ENCODE measurements at regions not wholly inside any gene's neighbourhood (a gene's known extent, or its start where the extent isn't known, plus 50 kb on each side); places are given as distances from the start of the nearest gene placed in this dataset.

DNA sequence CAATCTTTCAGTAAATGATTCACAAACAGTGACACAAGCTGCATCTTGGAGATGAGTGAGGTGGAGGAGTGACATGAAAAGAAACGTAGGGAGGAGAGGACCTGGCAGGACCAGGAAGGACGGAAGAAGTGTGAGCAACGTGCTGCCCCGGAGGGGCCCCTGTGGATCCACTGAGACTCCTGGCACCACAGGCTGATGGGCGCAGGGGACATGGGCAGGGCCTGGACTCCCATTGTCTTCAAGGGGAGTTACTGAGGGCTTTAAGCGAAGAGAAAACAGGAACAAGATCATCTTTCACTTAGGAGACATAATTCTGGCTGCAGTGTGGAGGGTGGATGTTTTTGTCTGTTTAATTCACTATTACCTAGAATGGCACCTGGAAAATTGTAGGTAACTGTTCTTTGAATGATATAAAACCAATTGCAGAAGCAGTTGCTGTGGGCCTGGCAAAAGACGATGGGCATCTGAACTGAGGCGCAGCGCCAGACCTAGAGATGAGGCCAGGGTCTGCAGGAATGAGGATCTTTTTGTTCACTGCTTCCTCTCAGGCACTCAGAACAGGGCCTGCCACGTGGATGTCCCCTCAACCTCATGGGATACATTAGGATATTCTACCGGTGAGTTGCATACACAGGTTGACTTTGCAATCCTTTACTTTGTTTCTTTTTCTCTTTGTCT, 156.4 kb downstream of the TMEM18 start:
- H3K27me3 ChIP-seq (replicated peaks in 1 of 2; ENCODE audit: control insufficient read depth in 2 of 2, extremely low read depth in 1 of 2, insufficient read depth in 2 of 2, low read length in 1 of 2): peaks cover 0 to 27% of the 10 kb centered on the region in 2 experiments
- Mint-ChIP-seq H3K36me3 (no peaks in the 10 kb centered on the region), H3K27me3 (peaks cover 14 to 24% of the 10 kb centered on the region in 2 donors), H3K4me3 (no peak overlapping the region), H3K4me1 (no peaks in the 10 kb centered on the region), H3K9me3 (no peaks in the 10 kb centered on the region), H3K27ac (no peak overlapping the region)
- H3K4me1 ChIP-seq (ENCODE audit: control insufficient read depth in 1 of 2, extremely low read depth in 1 of 2, insufficient read depth in 2 of 2, low read length in 2 of 2): no peaks in the 10 kb centered on the region
- ATAC-seq (replicated peaks in 1 of 4): no peak
- no peaks in the 10 kb centered on the region for H3K36me3 ChIP-seq (ENCODE audit: control insufficient read depth in 2 of 2, extremely low read depth in 1 of 2, insufficient read depth in 1 of 2, low read length in 1 of 2)
- POLR2A ChIA-PET: no interaction called here
- WGBS (ENCODE audit: insufficient coverage): 79% methylated on average over 10 of the region's 11 CpGs
- H3K27ac ChIP-seq (ENCODE audit: low read length): no peak overlapping the region
- no peak for DNase-seq
- H3K9me3 ChIP-seq: no peaks in the 10 kb centered on the region
- CTCF ChIA-PET: no interaction called here
- H3K4me3 ChIP-seq (ENCODE audit: control insufficient read depth in 1 of 2, extremely low read depth in 1 of 2, low read length in 1 of 2): no peak overlapping the region

DNA sequence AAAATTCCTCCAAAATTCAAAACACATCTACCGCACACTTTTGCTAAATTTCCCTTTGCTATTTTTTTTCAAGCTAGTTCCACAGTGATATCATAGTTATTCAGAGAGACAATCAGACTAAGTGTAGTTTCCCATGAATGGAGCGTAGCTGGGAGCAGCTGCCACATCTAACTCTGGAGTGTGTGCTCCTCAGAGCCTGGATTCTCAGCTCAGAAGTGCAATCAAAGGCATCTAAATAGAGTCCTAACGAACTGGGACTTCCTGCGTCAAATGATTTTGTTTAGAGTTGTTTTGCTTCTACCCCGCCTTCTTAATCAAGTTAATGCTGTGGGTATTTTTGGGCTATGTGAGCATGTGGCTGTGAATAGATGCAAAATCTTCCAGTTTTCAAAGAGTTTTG, 160.3 kb downstream of the TMEM18 start:
- Histone ChIP-seq H3K4me3 (ENCODE audit: control insufficient read depth in 1 of 2, extremely low read depth in 1 of 2, low read length in 1 of 2) (no peak overlapping the region), H3K36me3 (ENCODE audit: control insufficient read depth in 2 of 2, extremely low read depth in 1 of 2, insufficient read depth in 1 of 2, low read length in 1 of 2) (no peaks in the 10 kb centered on the region), H3K9me3 (no peaks in the 10 kb centered on the region), H3K27ac (ENCODE audit: low read length) (no peak overlapping the region), H3K4me1 (ENCODE audit: control insufficient read depth in 1 of 2, extremely low read depth in 1 of 2, insufficient read depth in 2 of 2, low read length in 2 of 2) (no peaks in the 10 kb centered on the region), H3K27me3 (replicated peaks in 1 of 2; ENCODE audit: control insufficient read depth in 2 of 2, extremely low read depth in 1 of 2, insufficient read depth in 2 of 2, low read length in 1 of 2) (no peaks in the 10 kb centered on the region)
- Mint-ChIP-seq H3K4me1 (no peaks in the 10 kb centered on the region), H3K9me3 (no peaks in the 10 kb centered on the region), H3K4me3 (no peak overlapping the region), H3K27me3 (peaks cover 7 to 11% of the 10 kb centered on the region in 2 donors), H3K27ac (no peak overlapping the region), H3K36me3 (no peaks in the 10 kb centered on the region)
- ChIA-PET CTCF (no interaction called here), POLR2A (no interaction called here)
- DNase-seq (no peak), ATAC-seq (replicated peaks in 1 of 4) (no peak)
- WGBS (ENCODE audit: insufficient coverage): 84% methylated on average over 3 of the region's 5 CpGs

DNA sequence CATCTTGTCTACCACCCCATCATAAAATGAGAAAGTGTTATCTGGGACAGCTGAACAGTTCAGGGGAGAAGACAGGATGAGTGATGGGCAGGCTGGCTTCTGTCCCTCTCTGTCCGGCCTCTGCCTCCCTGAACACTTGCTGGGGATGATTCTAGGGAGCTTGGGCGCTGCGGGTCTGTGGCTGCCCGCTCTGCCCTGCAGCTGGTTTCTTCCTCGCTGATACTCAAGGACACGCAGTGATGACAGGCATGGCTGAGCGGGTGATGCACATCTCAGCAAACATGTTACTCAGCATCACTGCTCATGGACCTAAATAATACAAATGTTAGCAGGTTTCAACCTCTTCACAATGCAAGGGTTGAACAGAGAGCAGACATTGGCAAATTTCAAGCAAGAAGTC, 161.1 kb downstream of the TMEM18 start:
- Mint-ChIP-seq H3K27me3 (peaks cover 7% of the 10 kb centered on the region in 2 donors), H3K4me1 (no peaks in the 10 kb centered on the region), H3K4me3 (no peak overlapping the region), H3K27ac (no peak overlapping the region), H3K9me3 (no peaks in the 10 kb centered on the region), H3K36me3 (no peaks in the 10 kb centered on the region)
- ChIA-PET POLR2A (no interaction called here), CTCF (no interaction called here)
- DNase-seq (no peak), ATAC-seq (replicated peaks in 1 of 4) (no peak)
- Histone ChIP-seq H3K36me3 (ENCODE audit: control insufficient read depth in 2 of 2, extremely low read depth in 1 of 2, insufficient read depth in 1 of 2, low read length in 1 of 2) (no peaks in the 10 kb centered on the region), H3K4me3 (ENCODE audit: control insufficient read depth in 1 of 2, extremely low read depth in 1 of 2, low read length in 1 of 2) (no peak overlapping the region), H3K4me1 (ENCODE audit: control insufficient read depth in 1 of 2, extremely low read depth in 1 of 2, insufficient read depth in 2 of 2, low read length in 2 of 2) (no peaks in the 10 kb centered on the region), H3K27ac (ENCODE audit: low read length) (no peak overlapping the region), H3K9me3 (no peaks in the 10 kb centered on the region), H3K27me3 (replicated peaks in 1 of 2; ENCODE audit: control insufficient read depth in 2 of 2, extremely low read depth in 1 of 2, insufficient read depth in 2 of 2, low read length in 1 of 2) (no peaks in the 10 kb centered on the region)
- 89% methylated on average over 4 of the region's 7 CpGs for WGBS (ENCODE audit: insufficient coverage)

DNA sequence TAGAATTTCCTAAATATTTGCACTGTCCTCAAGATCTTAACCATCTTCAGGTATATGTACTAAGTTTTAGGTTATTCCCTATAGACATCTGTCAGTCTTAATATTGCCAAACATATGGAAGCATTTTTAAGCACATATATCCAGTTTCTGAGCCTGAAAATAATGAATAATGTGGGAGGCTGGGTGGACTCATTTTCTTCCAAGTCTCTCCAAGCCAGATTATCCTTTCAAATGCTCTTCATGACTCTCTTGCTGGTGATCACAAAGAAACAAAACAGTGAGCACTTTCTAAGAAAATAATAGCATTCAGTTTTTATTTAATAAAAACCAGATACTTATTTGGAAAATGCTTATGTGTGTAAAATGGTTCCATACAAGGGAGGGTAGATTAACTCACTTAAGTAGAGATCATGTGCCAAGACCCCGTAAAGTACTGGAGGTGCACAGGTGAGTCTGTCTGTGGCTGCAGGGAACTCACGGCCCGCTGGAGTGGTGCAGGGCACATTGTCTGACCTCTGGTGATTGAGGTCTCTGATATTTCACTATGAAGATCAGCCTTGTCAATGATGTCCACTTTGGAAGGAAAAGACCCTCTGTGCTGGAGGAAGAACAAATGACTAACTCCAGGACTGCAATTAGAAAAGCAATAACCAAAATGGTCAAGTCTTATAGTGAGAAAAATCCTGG, 161.6 kb downstream of the TMEM18 start:
- 100% methylated on average over 3 of the region's 3 CpGs for WGBS (ENCODE audit: insufficient coverage)
- H3K4me3 ChIP-seq (ENCODE audit: control insufficient read depth in 1 of 2, extremely low read depth in 1 of 2, low read length in 1 of 2): no peak overlapping the region
- CTCF ChIA-PET: no interaction called here
- no peaks in the 10 kb centered on the region for H3K36me3 Mint-ChIP-seq
- POLR2A ChIA-PET: no interaction called here
- H3K27me3 Mint-ChIP-seq: peaks cover 7% of the 10 kb centered on the region in 2 donors
- no peak overlapping the region for H3K27ac ChIP-seq (ENCODE audit: low read length)
- H3K4me3 Mint-ChIP-seq: no peak overlapping the region
- H3K36me3 ChIP-seq (ENCODE audit: control insufficient read depth in 2 of 2, extremely low read depth in 1 of 2, insufficient read depth in 1 of 2, low read length in 1 of 2): no peaks in the 10 kb centered on the region
- no peak for DNase-seq
- H3K4me1 Mint-ChIP-seq: no peaks in the 10 kb centered on the region
- H3K4me1 ChIP-seq (ENCODE audit: control insufficient read depth in 1 of 2, extremely low read depth in 1 of 2, insufficient read depth in 2 of 2, low read length in 2 of 2): no peaks in the 10 kb centered on the region
- peaks cover 0 to 4% (median 0%) of the 10 kb centered on the region in 3 donors for H3K9me3 Mint-ChIP-seq
- no peaks in the 10 kb centered on the region for H3K27me3 ChIP-seq (replicated peaks in 1 of 2; ENCODE audit: control insufficient read depth in 2 of 2, extremely low read depth in 1 of 2, insufficient read depth in 2 of 2, low read length in 1 of 2)
- H3K27ac Mint-ChIP-seq: no peak overlapping the region
- H3K9me3 ChIP-seq: no peaks in the 10 kb centered on the region
- no peak for ATAC-seq (replicated peaks in 1 of 4)

DNA sequence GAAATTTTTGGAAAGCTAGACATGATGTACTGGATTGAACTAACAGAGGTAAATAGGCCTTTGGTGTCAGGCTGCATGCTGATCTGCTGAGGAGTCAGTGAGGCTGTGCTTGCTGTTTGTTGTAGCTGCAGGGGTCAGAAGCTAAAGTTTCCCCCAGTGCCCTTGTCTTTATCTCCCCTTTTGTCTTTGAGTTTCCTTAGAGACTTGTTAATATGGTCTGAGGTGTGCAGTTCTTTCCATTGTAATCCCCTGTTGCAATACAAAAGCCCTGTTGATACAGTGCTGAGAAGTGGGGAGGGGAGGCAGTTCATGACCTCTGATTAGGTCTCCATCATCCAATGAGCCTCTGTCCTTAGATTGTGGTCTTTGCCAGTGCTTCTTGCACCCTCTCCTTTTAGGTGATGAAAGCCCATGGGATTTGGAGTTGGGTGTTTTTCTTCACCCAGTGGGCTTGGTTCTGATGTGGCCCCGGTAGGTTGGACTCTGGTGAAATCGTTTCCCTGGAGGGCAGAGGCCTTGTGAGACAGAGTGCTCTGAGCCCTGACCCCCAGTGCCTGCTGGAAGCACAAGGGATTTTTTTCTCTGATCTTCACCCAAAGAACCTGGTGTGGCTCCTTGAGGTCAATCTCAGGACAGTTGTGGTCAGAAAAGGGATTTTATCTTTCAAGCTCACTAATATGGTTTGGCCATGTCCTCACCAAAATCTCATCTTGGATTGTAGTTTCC, 163.1 kb downstream of the TMEM18 start:
- H3K27me3 Mint-ChIP-seq: peaks cover 7% of the 10 kb centered on the region in 2 donors
- H3K9me3 Mint-ChIP-seq: peaks cover 0 to 4% (median 0%) of the 10 kb centered on the region in 3 donors
- WGBS (ENCODE audit: insufficient coverage): 80% methylated on average over 2 of the region's 2 CpGs
- no peaks in the 10 kb centered on the region for H3K4me1 Mint-ChIP-seq
- Histone ChIP-seq H3K9me3 (no peaks in the 10 kb centered on the region), H3K36me3 (ENCODE audit: control insufficient read depth in 2 of 2, extremely low read depth in 1 of 2, insufficient read depth in 1 of 2, low read length in 1 of 2) (no peaks in the 10 kb centered on the region), H3K4me1 (ENCODE audit: control insufficient read depth in 1 of 2, extremely low read depth in 1 of 2, insufficient read depth in 2 of 2, low read length in 2 of 2) (no peaks in the 10 kb centered on the region), H3K27ac (ENCODE audit: low read length) (no peak overlapping the region), H3K27me3 (replicated peaks in 1 of 2; ENCODE audit: control insufficient read depth in 2 of 2, extremely low read depth in 1 of 2, insufficient read depth in 2 of 2, low read length in 1 of 2) (no peaks in the 10 kb centered on the region), H3K4me3 (ENCODE audit: control insufficient read depth in 1 of 2, extremely low read depth in 1 of 2, low read length in 1 of 2) (no peak overlapping the region)
- H3K36me3 Mint-ChIP-seq: no peaks in the 10 kb centered on the region
- ChIA-PET POLR2A (interaction anchor here in 1 of 2 donors (0.6 kb wide), 1 partner anchor 418 kb away, joined by 4 read pairs; no protein-coding TSS in a partner anchor), CTCF (no interaction called here)
- no peak overlapping the region for H3K27ac Mint-ChIP-seq
- no peak overlapping the region for H3K4me3 Mint-ChIP-seq
- no peak for DNase-seq
- no peak for ATAC-seq (replicated peaks in 1 of 4)

DNA sequence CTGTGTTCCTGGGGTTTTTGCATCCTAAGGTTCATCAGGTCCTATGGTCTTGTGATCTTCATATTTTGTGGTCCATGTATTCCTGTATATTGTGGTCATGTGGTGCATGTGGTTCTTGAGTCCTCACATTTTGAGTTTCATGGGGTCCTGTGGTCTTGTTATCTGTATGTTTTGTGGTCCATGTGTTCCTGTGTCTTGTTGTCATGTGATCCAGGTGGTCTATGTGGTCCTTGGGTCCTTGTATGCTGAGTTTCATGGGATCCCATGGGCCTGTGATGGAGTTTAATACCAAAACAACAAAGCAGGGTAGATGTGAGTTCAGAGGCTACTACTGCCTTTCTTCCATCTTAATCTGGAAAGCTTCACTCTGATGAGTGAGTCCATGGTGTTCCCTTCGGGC, 166.4 kb downstream of the TMEM18 start:
- H3K4me1 Mint-ChIP-seq: no peaks in the 10 kb centered on the region
- CTCF ChIA-PET: no interaction called here

More for the DNA sequence above, 166.4 kb downstream of the TMEM18 start:
- POLR2A ChIA-PET: no interaction called here
- DNase-seq: no peak
- no peak overlapping the region for H3K4me3 Mint-ChIP-seq
- no peaks in the 10 kb centered on the region for H3K9me3 ChIP-seq
- no CpG with 5 or more reads among the region's 1 CpG for WGBS (ENCODE audit: insufficient coverage)
- H3K4me3 ChIP-seq (ENCODE audit: control insufficient read depth in 1 of 2, extremely low read depth in 1 of 2, low read length in 1 of 2): no peak overlapping the region
- peaks cover 0 to 4% (median 0%) of the 10 kb centered on the region in 3 donors for H3K9me3 Mint-ChIP-seq
- peaks cover 5 to 7% of the 10 kb centered on the region in 2 donors for H3K27me3 Mint-ChIP-seq
- H3K27ac Mint-ChIP-seq: no peak overlapping the region
- H3K27ac ChIP-seq (ENCODE audit: low read length): no peak overlapping the region
- no peaks in the 10 kb centered on the region for H3K4me1 ChIP-seq (ENCODE audit: control insufficient read depth in 1 of 2, extremely low read depth in 1 of 2, insufficient read depth in 2 of 2, low read length in 2 of 2)
- H3K27me3 ChIP-seq (replicated peaks in 1 of 2; ENCODE audit: control insufficient read depth in 2 of 2, extremely low read depth in 1 of 2, insufficient read depth in 2 of 2, low read length in 1 of 2): peaks cover 0 to 2% of the 10 kb centered on the region in 2 experiments
- no peaks in the 10 kb centered on the region for H3K36me3 ChIP-seq (ENCODE audit: control insufficient read depth in 2 of 2, extremely low read depth in 1 of 2, insufficient read depth in 1 of 2, low read length in 1 of 2)
- ATAC-seq (replicated peaks in 1 of 4): no peak
- no peaks in the 10 kb centered on the region for H3K36me3 Mint-ChIP-seq

Measured in T-cell (primary cell).